PC-3 (cell line): ENCODE measurements at regions not wholly inside any gene's neighbourhood (a gene's known extent, or its start where the extent isn't known, plus 50 kb on each side); places are given as distances from the start of the nearest gene placed in this dataset.

ENCODE experiments used
- ATAC-seq: fragments of 200-7000 bp; cut with Tn5 transposase; 2 replicates; pipeline ENCODE4 v1.9.1; 2020; ENCODE audit warnings: mild to moderate bottlenecking, moderate library complexity
- BruUV-seq: library from RNA; stranded (reverse); fragments of 400-500 nt; replicated peaks from 2 replicates; lab custom pipeline; 2021; lab: Mats Ljungman, UMichigan
- CTCF ChIA-PET: fragments of 300-600 bp; sonication (Branson Sonifier 250); formaldehyde crosslinking; loops from one replicate; lab custom pipeline; 2022; ENCODE audit warnings: antibody characterized with exemption; lab: Charles Lee
- POLR2A ChIA-PET: fragments of 300-600 bp; sonication (Branson Sonifier 250); formaldehyde crosslinking; loops from one replicate; lab custom pipeline; 2022; ENCODE audit warnings: antibody characterized with exemption; ENCODE audit not compliant: unreplicated experiment; lab: Charles Lee
- DNase-seq: peaks from one replicate; pipeline ENCODE4 v3.0.0-alpha.2; 2015
- H2AFZ ChIP-seq: fragments of 300-600 bp; sonication (generic); 2 replicates; pipeline ENCODE4 v1.6.0; 2016; ENCODE audit warnings: antibody characterized with exemption, low read length
- H3F3A ChIP-seq: fragments of 300-600 bp; sonication (generic); one replicate; pipeline ENCODE4 v1.6.0; 2017; ENCODE audit warnings: antibody characterized with exemption, low read length, control low read depth, mild to moderate bottlenecking; ENCODE audit not compliant: unreplicated experiment
- H3K27ac ChIP-seq: fragments of 300-600 bp; sonication (generic); 2 replicates; pipeline ENCODE4 v1.5.1; 2016; ENCODE audit warnings: mild to moderate bottlenecking, low read length
- H3K27me3 ChIP-seq: fragments of 300-600 bp; sonication (generic); 2 replicates; pipeline ENCODE4 v1.6.1; 2016; ENCODE audit warnings: low read length, mixed read lengths
- H3K36me3 ChIP-seq: fragments of 300-600 bp; sonication (generic); 2 replicates; pipeline ENCODE4 v1.6.1; 2016; ENCODE audit warnings: low read depth, mixed run types, low read length, mixed read lengths
- H3K4me1 ChIP-seq: fragments of 300-600 bp; sonication (generic); 2 replicates; pipeline ENCODE4 v1.5.1; 2016; ENCODE audit warnings: low read length; ENCODE audit not compliant: insufficient read depth
- H3K4me2 ChIP-seq: fragments of 300-600 bp; sonication (generic); 2 replicates; pipeline ENCODE4 v1.6.0; 2016; ENCODE audit warnings: low read length
- H3K4me3 ChIP-seq: fragments of 300-600 bp; sonication (generic); 2 replicates; pipeline ENCODE4 v1.5.1; 2016; ENCODE audit warnings: mild to moderate bottlenecking, low read length, mixed read lengths
- H3K79me2 ChIP-seq: fragments of 300-600 bp; sonication (generic); 2 replicates; pipeline ENCODE4 v1.6.1; 2017; ENCODE audit warnings: low read length, mixed read lengths
- H3K9ac ChIP-seq: fragments of 300-600 bp; sonication (generic); 2 replicates; pipeline ENCODE4 v1.6.0; 2016; ENCODE audit warnings: mild to moderate bottlenecking, low read length
- H3K9me2 ChIP-seq: fragments of 300-600 bp; sonication (generic); replicated peaks from 2 replicates; pipeline ENCODE4 v1.6.1; 2016; ENCODE audit warnings: mixed run types, low read length, mixed read lengths
- H3K9me3 ChIP-seq: fragments of 300-600 bp; sonication (generic); 2 replicates; pipeline ENCODE4 v1.6.1; 2016; ENCODE audit warnings: low read length, mixed read lengths
- H4K20me1 ChIP-seq: fragments of 300-600 bp; sonication (generic); 2 replicates; pipeline ENCODE4 v1.6.1; 2016; ENCODE audit warnings: low read length, mixed read lengths
- CTCF ChIP-seq: fragments of 300-600 bp; sonication (generic); conservative IDR thresholded peaks from 2 replicates; pipeline ENCODE4 v1.5.1; 2017; ENCODE audit warnings: antibody characterized with exemption, low read depth, mild to moderate bottlenecking, low read length
- EZH2 ChIP-seq: fragments of 300-600 bp; sonication (generic); IDR thresholded peaks from one replicate; pipeline ENCODE4 v1.6.1; 2017; ENCODE audit warnings: antibody characterized with exemption, mild to moderate bottlenecking, low read length; ENCODE audit not compliant: unreplicated experiment
- EZH2phosphoT487 ChIP-seq: fragments of 300-600 bp; sonication (generic); IDR thresholded peaks from 2 replicates; pipeline ENCODE4 v1.6.1; 2018; ENCODE audit warnings: mild to moderate bottlenecking, antibody characterized with exemption, low read length, borderline replicate concordance
- intact Hi-C: fragments of 100-400 bp; cut with micrococcal nuclease; formaldehyde crosslinking; loops from 2 replicates; pipeline ENCODE4 v1.9.0; 2023

- TF ChIP-seq CTCF (no peak), EZH2phosphoT487 (no peak), EZH2 (no peak)
- H3F3A ChIP-seq, result no peaks in the 10 kb centered on the region
- H4K20me1 ChIP-seq, result no peaks in the 10 kb centered on the region
- BruUV-seq, result no TSS peak
- CTCF ChIA-PET, result no interaction called here
- intact Hi-C loops, result no loop called here
- H3K4me2 ChIP-seq, result no peak overlapping the region
- no peaks in the 10 kb centered on the region for H3K36me3 ChIP-seq
- H3K27me3 ChIP-seq, result no peaks in the 10 kb centered on the region
- H3K9me2 ChIP-seq, result 0 out of 2 replicates have a peak, but pooled peaks cover 3% of the 10 kb centered on the region
- ATAC-seq (no peak), DNase-seq (no peak)
- H3K4me1 ChIP-seq, result peaks cover 5% of the 10 kb centered on the region; the same call in 1 of the 2 replicates
- no peaks in the 10 kb centered on the region for H3K79me2 ChIP-seq
- H3K9me3 ChIP-seq, result no peaks in the 10 kb centered on the region
- H3K9ac ChIP-seq, result no peak overlapping the region
- no peak overlapping the region for H3K27ac ChIP-seq
- H3K4me3 ChIP-seq, result no peak overlapping the region
- POLR2A ChIA-PET, result no interaction called here
- H2AFZ ChIP-seq, result no peak overlapping the region
These were observed 121.9 kb upstream of the DPH6 start for GRCh38 chr15:35667908-35668307.

GRCh38 chr15:35669021-35669420 is 123.1 kb upstream of the DPH6 start:
- Histone ChIP-seq H3K79me2 (no peaks in the 10 kb centered on the region), H3K36me3 (no peaks in the 10 kb centered on the region), H3K9ac (no peak overlapping the region), H4K20me1 (no peaks in the 10 kb centered on the region), H3K9me2 (0 out of 2 replicates have a peak, but pooled peaks cover 3% of the 10 kb centered on the region), H3F3A (no peaks in the 10 kb centered on the region), H3K27me3 (no peaks in the 10 kb centered on the region), H3K4me1 (peaks cover 5% of the 10 kb centered on the region; the same call in 1 of the 2 replicates), H3K9me3 (no peaks in the 10 kb centered on the region), H3K4me2 (no peak overlapping the region), H2AFZ (no peak overlapping the region), H3K4me3 (no peak overlapping the region), H3K27ac (no peak overlapping the region)
- intact Hi-C loops, result no loop called here
- ATAC-seq (no peak), DNase-seq (no peak)
- ChIA-PET POLR2A (no interaction called here), CTCF (no interaction called here)
- TF ChIP-seq CTCF (no peak), EZH2phosphoT487 (no peak), EZH2 (no peak)
- BruUV-seq, result no TSS peak

DNA sequence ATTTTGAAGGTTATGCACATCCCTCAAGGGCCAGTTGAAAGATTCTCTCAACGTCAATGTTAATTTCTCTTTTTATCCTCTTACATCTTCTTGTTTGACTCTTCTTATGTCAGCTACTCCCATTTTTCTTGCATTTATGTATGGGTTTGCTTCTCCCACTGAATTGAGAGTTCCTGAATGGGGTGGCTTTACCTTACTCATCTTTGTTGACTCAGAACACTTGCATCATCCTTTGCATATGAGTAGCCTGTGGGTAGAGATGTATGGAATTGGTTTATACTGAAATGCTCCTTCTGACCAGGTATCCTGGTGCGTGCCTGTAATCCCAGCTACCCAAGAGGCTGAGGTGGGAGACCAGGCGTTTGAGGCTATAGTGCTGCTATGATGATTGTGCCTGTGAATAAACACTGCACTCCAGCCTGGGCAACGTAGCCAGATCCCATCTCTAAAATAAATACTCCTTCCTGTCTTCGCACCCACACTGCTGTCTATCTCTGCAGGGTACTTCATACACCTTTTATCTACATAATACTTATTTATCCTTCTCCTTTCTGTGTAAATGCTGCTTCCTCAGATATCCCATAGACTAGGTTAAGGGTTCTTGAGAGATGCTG is 123.6 kb upstream of the DPH6 start:
- Histone ChIP-seq H3K27ac (no peak overlapping the region), H4K20me1 (no peaks in the 10 kb centered on the region), H3K4me1 (peaks cover 5% of the 10 kb centered on the region; the same call in 1 of the 2 replicates), H2AFZ (no peak overlapping the region), H3K9me2 (0 out of 2 replicates have a peak, but pooled peaks cover 3% of the 10 kb centered on the region), H3K9ac (no peak overlapping the region), H3K36me3 (no peaks in the 10 kb centered on the region), H3F3A (no peaks in the 10 kb centered on the region), H3K9me3 (no peaks in the 10 kb centered on the region), H3K79me2 (no peaks in the 10 kb centered on the region), H3K4me3 (no peak overlapping the region), H3K27me3 (no peaks in the 10 kb centered on the region), H3K4me2 (no peak overlapping the region)
- intact Hi-C loops, result no loop called here
- peak; percentile 59 for ATAC-seq
- no TSS peak for BruUV-seq
- POLR2A ChIA-PET, result interaction anchor here (0.6 kb wide), 1 partner anchor 188 kb away, joined by 3 read pairs; no protein-coding TSS in a partner anchor
- CTCF ChIA-PET, result no interaction called here
- peak; percentile 62 for DNase-seq
- TF ChIP-seq EZH2phosphoT487 (no peak), CTCF (no peak), EZH2 (no peak)
